Fibroblast of the aortic adventitia (primary cell): ENCODE measurements at regions not wholly inside any gene's neighbourhood (a gene's known extent, or its start where the extent isn't known, plus 50 kb on each side); places are given as distances from the start of the nearest gene placed in this dataset.

Source experiments
- DNase-seq: peaks from one replicate; pipeline ENCODE4 v3.0.0-alpha.2; 2010; ENCODE audit warnings: low read depth
- H3K4me3 ChIP-seq: 2 replicates; pipeline ENCODE4 v1.5.1; 2011; ENCODE audit warnings: low read depth, mild to moderate bottlenecking, control low read depth, low read length, moderate library complexity
- TF ChIP-seq, protein P1 (sequence below): IDR thresholded peaks from 2 replicates; pipeline ENCODE4 v1.5.1; 2011; ENCODE audit warnings: mild to moderate bottlenecking, low read length, control low read depth, inconsistent platforms; ENCODE audit not compliant: insufficient read depth

DNA sequence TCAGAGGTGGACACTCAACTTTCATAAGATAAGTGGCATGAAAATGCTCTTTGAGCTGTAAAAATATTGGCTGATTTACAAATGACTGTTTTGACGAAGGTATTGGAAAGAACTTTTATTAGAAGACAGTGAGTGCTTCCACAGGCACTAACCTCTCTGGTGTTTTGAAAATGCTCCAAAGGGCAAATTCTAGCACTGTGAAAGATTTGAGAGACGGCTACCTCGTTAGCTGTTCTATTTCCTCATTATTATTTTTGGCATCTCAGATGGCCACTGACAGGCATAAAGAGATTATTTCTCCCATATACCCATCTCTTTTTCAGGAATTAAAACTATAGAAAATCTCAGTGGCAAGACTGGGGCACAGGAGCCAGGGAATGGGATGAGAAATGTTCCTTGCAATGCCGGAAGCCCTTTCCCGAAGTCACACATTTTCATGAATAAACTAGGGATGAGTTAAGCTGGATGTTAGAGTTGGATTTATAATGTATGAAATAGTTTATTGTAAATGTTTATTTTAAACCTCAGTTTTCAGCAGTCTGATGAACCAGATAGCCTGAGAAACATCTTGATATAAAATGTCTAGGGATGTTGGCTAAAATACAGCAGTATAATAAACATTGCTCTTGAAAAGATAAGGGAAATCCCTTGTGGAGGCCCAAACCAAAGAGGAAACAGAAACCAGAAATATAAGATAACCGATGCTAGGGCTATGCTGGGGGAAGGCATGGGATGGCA is 175.7 kb downstream of the ASB1 start:
- TF ChIP-seq, protein P1, sequence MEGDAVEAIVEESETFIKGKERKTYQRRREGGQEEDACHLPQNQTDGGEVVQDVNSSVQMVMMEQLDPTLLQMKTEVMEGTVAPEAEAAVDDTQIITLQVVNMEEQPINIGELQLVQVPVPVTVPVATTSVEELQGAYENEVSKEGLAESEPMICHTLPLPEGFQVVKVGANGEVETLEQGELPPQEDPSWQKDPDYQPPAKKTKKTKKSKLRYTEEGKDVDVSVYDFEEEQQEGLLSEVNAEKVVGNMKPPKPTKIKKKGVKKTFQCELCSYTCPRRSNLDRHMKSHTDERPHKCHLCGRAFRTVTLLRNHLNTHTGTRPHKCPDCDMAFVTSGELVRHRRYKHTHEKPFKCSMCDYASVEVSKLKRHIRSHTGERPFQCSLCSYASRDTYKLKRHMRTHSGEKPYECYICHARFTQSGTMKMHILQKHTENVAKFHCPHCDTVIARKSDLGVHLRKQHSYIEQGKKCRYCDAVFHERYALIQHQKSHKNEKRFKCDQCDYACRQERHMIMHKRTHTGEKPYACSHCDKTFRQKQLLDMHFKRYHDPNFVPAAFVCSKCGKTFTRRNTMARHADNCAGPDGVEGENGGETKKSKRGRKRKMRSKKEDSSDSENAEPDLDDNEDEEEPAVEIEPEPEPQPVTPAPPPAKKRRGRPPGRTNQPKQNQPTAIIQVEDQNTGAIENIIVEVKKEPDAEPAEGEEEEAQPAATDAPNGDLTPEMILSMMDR, result no peak
- DNase-seq, result peak; percentile 62
- no peak overlapping the region for H3K4me3 ChIP-seq

DNA sequence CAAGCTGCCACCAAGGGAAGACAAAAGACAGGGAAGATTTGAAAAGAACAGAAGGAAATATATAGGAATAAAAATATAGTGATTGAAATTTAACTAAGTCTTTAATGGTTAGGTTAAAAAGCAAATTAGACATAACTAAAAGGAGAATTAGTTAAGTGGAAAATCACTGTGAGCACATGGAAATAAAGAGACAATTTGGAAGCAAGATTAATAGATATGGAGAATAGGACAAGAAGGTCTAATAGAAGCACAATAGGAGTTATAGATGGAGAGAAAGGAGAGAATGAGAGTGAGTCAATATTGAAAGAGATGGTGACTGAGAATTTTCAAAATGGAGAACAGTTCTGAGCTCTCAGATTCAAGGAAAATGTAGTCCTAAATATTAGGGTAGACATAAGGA is 176.9 kb downstream of the ASB1 start:
- DNase-seq, result no peak
- TF ChIP-seq, protein P1, result no peak
- no peak overlapping the region for H3K4me3 ChIP-seq

DNA sequence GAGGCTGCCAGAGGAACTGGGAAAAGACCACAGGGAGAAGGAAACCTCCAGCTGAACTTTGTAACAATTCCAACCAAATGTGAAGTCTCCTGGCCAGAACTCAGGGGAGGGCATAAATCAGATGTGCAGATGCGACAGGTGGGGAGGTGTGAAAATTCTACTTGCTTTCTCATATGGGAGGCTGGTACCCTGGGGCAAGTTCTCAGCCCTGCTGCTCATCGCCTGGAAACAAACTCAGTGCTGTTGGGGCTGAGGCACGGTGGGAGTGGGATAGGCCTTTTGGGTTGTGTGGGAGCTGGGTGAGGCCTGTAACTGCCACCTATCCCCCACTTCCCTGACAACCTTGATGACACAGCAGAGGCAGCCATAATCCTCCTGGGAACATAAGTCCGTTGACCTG is 179.6 kb downstream of the ASB1 start:
- DNase-seq, result no peak
- no peak overlapping the region for H3K4me3 ChIP-seq
- TF ChIP-seq, protein P1, result no peak

DNA sequence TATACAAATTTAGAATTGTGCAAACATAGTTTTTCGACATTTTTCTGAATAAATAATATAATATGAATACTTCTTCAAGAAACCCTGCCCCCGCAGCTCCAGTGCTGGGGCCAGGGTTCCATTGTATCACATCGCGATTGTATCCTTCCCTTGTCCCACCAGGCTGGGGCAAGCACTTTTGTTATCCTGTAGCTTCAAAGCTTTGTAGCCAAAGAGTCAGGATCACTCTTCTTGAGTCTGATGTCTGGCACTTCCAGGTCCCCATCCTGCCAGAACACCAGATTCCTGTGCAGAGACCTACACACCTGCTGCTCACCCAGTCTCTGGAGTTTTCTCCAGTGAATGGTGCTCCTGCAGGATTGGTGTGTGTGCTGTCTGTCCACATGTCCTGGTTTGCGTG is 186.9 kb downstream of the ASB1 start:
- DNase-seq, result no peak
- no peak overlapping the region for H3K4me3 ChIP-seq
- TF ChIP-seq, protein P1, result no peak

DNA sequence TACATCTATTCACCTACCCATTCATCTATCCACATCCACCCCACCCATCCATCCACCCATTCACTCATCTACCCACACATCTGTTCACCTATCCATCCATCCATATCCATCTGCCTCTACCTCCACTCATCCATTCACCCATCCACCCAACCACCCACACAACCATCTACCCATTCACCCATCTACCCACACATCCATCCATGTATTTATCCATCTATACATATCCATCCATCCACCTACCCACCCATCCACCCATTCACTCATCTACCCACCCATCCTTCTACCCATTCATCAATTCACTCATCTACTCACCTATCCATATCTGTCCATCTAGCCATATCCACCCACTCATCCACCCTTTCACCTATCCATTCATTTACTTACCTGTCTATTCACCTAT is 187.6 kb downstream of the ASB1 start:
- no peak for DNase-seq
- no peak overlapping the region for H3K4me3 ChIP-seq
- TF ChIP-seq, protein P1, result no peak

DNA sequence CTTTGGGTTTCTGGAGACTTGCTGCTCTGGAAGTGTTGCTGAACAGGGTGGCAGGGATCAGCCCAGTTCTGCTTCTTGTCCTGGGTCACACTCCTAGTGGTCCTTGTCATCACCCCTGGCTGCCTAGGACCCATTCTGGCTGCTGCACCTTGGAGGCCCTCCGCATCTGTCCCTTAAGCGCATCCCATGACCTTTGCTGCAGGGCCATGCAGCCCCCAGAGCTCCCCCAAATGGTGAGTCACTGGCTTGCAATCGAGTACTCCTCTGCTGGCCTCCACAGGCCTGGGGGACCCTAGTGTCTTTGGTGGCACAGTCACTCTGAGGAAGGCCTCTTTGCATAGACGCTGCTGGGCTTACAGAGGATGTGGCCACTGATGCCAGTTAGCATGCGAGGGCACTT is 188.5 kb downstream of the ASB1 start:
- TF ChIP-seq, protein P1, result no peak
- DNase-seq, result no peak

DNA sequence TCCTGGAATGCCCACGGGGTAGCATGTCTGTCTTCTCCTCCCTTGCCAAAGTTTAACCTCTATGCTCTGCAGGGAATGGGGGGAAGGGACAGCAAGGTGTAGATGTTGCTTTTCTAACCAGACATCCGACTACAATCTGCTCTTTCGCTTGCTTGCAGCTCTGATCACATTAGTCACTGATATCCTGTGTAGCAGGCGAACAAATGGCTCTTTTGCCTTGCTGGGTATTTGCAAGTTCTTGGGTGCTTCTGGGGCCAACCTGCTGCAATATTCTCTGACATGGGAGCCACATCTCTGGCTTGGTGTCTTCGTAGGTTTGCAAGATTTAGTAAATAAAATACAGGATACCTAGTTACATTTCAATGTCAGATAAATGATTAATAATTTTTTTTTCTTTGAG is 190.0 kb downstream of the ASB1 start:
- no peak overlapping the region for H3K4me3 ChIP-seq
- no peak for DNase-seq
- TF ChIP-seq, protein P1, result no peak

More for the DNA sequence above, 188.5 kb downstream of the ASB1 start:
- H3K4me3 ChIP-seq, result no peak overlapping the region
